BE2C (cell line): ENCODE measurements at regions not wholly inside any gene's neighbourhood (a gene's known extent, or its start where the extent isn't known, plus 50 kb on each side); places are given as distances from the start of the nearest gene placed in this dataset.

Experiments used
- DNase-seq: peaks from one replicate; pipeline ENCODE4 v3.0.0-alpha.2; 2020
- H3K27me3 ChIP-seq: fragments of 250-450 bp; sonication (Bioruptor Pico); 2 replicates; pipeline ENCODE4 v1.5.1; 2020; ENCODE audit warnings: mild to moderate bottlenecking
- H3K36me3 ChIP-seq: fragments of 250-450 bp; sonication (Bioruptor Pico); 2 replicates; pipeline ENCODE4 v1.5.1; 2020; ENCODE audit warnings: mild to moderate bottlenecking
- H3K4me1 ChIP-seq: fragments of 250-450 bp; sonication (Bioruptor Pico); 2 replicates; pipeline ENCODE4 v1.5.1; 2020
- H3K4me3 ChIP-seq: 2 replicates; pipeline ENCODE4 v1.5.1; 2011; ENCODE audit warnings: low read depth, low read length
- H3K9me3 ChIP-seq: fragments of 250-450 bp; sonication (Bioruptor Pico); 2 replicates; pipeline ENCODE4 v1.5.1; 2020
- TF ChIP-seq, protein P1 (sequence below): IDR thresholded peaks from 2 replicates; pipeline ENCODE4 v1.5.1; 2012; ENCODE audit warnings: mild to moderate bottlenecking, low read depth, low read length

DNA sequence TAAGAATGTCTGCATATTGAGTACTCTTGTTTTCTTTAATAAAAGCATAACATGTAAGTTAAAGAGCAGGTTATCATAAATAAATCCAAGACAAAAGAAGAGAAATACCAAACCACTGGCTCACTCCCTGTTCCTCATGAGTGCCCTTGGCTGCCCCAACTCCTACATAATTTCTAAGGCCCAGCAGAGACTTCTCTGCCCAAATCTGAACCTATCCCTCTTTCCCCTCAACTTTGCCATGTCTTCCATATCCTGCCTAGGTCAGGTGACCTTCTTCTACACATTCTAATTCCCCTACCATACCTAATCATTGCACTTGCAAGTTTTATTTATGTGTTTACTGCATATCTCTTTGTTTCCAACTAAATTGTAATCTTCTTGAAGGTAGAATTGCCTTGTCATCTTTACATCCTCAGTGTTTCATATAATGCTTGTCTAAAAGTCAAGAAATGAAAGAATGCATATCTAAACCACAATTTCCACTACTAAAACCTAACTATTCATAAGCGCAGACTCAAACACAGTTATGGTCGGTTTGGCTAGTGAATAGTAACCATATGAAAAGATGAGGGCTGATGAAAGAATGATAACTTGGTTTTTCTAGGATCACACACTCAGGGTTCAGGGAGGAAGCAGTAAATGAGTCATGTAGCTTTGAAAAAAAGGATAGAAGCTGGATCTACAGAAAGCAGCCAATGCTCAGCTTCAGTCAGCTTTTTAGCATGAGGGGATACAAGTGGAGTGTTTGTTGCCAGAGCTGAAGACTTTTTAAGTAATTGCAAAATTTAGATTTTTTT lies 53.3 kb upstream of the EYA4 start:
- Histone ChIP-seq H3K27me3 (no peaks in the 10 kb centered on the region), H3K9me3 (no peaks in the 10 kb centered on the region), H3K4me1 (peaks cover 36% of the 10 kb centered on the region), H3K4me3 (no peak overlapping the region), H3K36me3 (no peaks in the 10 kb centered on the region)
- no peak for DNase-seq
- TF ChIP-seq, protein P1, sequence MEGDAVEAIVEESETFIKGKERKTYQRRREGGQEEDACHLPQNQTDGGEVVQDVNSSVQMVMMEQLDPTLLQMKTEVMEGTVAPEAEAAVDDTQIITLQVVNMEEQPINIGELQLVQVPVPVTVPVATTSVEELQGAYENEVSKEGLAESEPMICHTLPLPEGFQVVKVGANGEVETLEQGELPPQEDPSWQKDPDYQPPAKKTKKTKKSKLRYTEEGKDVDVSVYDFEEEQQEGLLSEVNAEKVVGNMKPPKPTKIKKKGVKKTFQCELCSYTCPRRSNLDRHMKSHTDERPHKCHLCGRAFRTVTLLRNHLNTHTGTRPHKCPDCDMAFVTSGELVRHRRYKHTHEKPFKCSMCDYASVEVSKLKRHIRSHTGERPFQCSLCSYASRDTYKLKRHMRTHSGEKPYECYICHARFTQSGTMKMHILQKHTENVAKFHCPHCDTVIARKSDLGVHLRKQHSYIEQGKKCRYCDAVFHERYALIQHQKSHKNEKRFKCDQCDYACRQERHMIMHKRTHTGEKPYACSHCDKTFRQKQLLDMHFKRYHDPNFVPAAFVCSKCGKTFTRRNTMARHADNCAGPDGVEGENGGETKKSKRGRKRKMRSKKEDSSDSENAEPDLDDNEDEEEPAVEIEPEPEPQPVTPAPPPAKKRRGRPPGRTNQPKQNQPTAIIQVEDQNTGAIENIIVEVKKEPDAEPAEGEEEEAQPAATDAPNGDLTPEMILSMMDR = no peak

DNA sequence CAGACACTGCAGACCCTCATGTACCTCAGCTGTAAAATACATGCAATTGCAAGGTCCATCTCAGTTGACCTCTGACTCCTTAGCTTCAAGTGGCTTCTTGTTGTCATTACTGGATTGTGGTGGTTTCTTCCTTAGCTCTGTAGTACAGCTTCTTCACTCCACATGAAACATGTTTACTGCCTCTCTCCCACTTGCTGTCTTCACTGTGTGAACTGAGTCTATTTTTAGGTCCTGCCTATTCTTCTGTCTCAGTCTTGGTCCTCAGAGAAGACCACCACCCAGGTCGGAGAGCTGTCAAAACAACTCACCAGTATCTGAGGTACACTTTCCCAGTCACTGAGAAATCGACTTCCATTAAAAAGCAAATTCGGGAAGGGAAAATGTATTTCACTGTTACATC lies 50.2 kb upstream of the EYA4 start:
- Histone ChIP-seq H3K27me3 (no peaks in the 10 kb centered on the region), H3K9me3 (no peaks in the 10 kb centered on the region), H3K4me3 (no peak overlapping the region), H3K4me1 (peaks cover 23% of the 10 kb centered on the region), H3K36me3 (no peaks in the 10 kb centered on the region)
- no peak for DNase-seq
- TF ChIP-seq, protein P1 = no peak

DNA sequence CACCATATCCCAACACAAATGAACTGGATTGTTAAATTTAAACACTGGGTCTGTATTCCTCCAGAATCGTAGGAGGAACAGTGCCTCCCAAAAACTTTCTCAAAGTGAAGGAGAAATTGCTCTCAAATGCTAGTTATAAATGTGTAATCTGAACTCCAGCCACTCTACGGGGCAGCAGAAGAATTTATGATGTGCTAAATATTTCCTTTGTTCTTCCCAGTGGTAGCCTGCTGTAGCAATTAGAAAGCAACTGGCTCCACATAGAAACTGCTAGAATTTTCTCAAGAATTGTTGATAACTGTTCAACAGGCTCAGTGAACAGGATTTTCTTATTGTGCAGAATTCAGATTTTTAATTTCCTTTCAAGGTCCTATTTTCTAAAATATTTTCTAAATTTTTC lies 49.8 kb upstream of the EYA4 start:
- Histone ChIP-seq H3K4me1 (peaks cover 19% of the 10 kb centered on the region), H3K4me3 (no peak overlapping the region), H3K9me3 (no peaks in the 10 kb centered on the region), H3K36me3 (no peaks in the 10 kb centered on the region), H3K27me3 (no peaks in the 10 kb centered on the region)
- TF ChIP-seq, protein P1 = no peak
- DNase-seq = no peak
